Nephron (organoid): ENCODE measurements at regions not wholly inside any gene's neighbourhood (a gene's known extent, or its start where the extent isn't known, plus 50 kb on each side); places are given as distances from the start of the nearest gene placed in this dataset.

Source experiments
- H3K27ac Mint-ChIP-seq, 3 experiments: 2 replicates each; pipeline ENCODE4 v1.8.0; 2020; ENCODE audit warnings: mixed read lengths in 3 of 3, mild to moderate bottlenecking in 2 of 3, moderate library complexity in 1 of 3
- H3K27me3 Mint-ChIP-seq: 2 replicates; pipeline ENCODE4 v1.8.0; 2021; ENCODE audit warnings: low read depth, mild to moderate bottlenecking, moderate library complexity, mixed read lengths
- H3K36me3 Mint-ChIP-seq: 2 replicates; pipeline ENCODE4 v1.8.0; 2020; ENCODE audit warnings: low read depth, mixed read lengths
- H3K4me1 Mint-ChIP-seq: 2 replicates; pipeline ENCODE4 v1.8.0; 2020; ENCODE audit warnings: mixed read lengths
- H3K4me3 Mint-ChIP-seq, 3 experiments: 2 replicates each; pipeline ENCODE4 v1.8.0; 2020; ENCODE audit warnings: mild to moderate bottlenecking in 3 of 3, mixed read lengths in 3 of 3, moderate library complexity in 2 of 3
- H3K9me3 Mint-ChIP-seq: 2 replicates; pipeline ENCODE4 v1.8.0; 2020; ENCODE audit warnings: mixed read lengths
- TF ChIP-seq, protein P1 (sequence below), 3 experiments: fragments of 200-600 bp; sonication (generic); IDR thresholded peaks; one replicate each; pipeline ENCODE4 v1.5.0; 2021; ENCODE audit warnings: antibody characterized with exemption in 3 of 3; ENCODE audit not compliant: unreplicated experiment in 3 of 3

DNA sequence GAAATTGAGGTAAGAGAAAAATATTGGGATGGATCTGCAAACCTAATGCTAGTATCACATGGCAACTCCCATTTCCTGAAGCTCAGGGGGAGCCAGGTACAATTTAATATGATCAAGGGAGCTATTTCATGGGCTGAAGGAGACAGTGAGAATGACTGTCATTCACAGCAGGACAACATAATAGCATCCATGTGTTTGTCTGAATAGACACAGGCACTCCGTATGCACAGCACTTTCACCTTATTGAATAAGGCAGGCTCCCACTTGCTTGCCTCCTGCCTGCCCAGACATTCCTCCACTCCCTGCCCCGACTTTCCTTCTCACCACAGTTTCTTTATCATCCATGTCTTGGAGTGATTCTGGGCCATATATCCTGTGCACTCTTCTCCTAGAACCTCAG is 156.6 kb upstream of the SLC24A5 start:
- Mint-ChIP-seq H3K27me3 (peaks cover 4% of the 10 kb centered on the region), H3K9me3 (no peaks in the 10 kb centered on the region), H3K4me3 (no peak overlapping the region), H3K27ac (no peak overlapping the region), H3K36me3 (no peaks in the 10 kb centered on the region), H3K4me1 (no peaks in the 10 kb centered on the region)
- TF ChIP-seq, protein P1, sequence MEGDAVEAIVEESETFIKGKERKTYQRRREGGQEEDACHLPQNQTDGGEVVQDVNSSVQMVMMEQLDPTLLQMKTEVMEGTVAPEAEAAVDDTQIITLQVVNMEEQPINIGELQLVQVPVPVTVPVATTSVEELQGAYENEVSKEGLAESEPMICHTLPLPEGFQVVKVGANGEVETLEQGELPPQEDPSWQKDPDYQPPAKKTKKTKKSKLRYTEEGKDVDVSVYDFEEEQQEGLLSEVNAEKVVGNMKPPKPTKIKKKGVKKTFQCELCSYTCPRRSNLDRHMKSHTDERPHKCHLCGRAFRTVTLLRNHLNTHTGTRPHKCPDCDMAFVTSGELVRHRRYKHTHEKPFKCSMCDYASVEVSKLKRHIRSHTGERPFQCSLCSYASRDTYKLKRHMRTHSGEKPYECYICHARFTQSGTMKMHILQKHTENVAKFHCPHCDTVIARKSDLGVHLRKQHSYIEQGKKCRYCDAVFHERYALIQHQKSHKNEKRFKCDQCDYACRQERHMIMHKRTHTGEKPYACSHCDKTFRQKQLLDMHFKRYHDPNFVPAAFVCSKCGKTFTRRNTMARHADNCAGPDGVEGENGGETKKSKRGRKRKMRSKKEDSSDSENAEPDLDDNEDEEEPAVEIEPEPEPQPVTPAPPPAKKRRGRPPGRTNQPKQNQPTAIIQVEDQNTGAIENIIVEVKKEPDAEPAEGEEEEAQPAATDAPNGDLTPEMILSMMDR (IDR thresholded peaks at IDR 0.05; ENCODE audit: unreplicated experiment in 3 of 3) = no peak

DNA sequence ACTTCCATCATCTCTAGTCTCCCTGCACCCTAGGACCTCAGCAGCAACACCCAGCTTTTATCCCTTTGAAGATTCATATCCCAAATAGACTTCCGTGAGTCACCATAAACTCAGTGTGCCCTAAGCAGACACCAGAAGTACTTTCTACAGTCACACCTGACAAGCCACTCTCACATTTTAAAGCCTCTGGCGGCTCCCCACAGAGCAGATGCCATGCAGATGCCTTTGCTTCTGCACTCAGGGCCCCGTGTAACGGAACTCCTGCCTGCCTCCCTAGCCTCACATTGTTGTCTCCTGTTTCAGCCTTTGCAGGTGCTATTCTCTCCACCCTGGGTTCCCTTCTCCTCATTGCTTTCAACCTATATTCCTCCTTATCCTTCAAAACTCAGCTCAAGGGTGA is 155.5 kb upstream of the SLC24A5 start:
- TF ChIP-seq, protein P1 (IDR thresholded peaks at IDR 0.05; ENCODE audit: unreplicated experiment in 3 of 3) = no peak
- no peak overlapping the region for H3K4me3 Mint-ChIP-seq
- H3K4me1 Mint-ChIP-seq = no peaks in the 10 kb centered on the region
- peaks cover 4% of the 10 kb centered on the region for H3K27me3 Mint-ChIP-seq
- no peaks in the 10 kb centered on the region for H3K9me3 Mint-ChIP-seq
- no peak overlapping the region for H3K27ac Mint-ChIP-seq
- no peaks in the 10 kb centered on the region for H3K36me3 Mint-ChIP-seq

DNA sequence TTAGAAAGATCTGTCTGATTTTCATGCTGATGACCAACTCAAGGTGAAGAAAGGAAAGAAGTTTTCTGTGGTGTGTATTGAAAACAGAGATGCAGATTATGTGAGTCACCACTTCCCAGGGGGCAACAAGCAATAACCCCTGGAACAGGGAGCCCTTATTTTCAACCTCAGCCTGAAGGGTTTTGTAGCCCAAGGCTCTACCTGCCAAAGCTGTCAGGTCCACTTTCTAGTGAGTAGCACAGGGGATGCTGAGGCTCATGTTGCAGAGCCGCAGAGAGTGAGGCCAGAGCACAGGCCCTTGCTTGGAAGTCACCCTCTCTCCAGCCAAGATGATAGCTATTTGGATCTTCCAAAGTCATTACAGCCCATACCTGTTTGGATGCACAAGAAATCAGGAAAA is 152.2 kb upstream of the SLC24A5 start:
- TF ChIP-seq, protein P1 (IDR thresholded peaks at IDR 0.05; ENCODE audit: unreplicated experiment in 3 of 3) = no peak
- H3K9me3 Mint-ChIP-seq = no peaks in the 10 kb centered on the region
- no peaks in the 10 kb centered on the region for H3K36me3 Mint-ChIP-seq
- peaks cover 4% of the 10 kb centered on the region for H3K27me3 Mint-ChIP-seq
- H3K27ac Mint-ChIP-seq = no peak overlapping the region
- no peaks in the 10 kb centered on the region for H3K4me1 Mint-ChIP-seq
- no peak overlapping the region for H3K4me3 Mint-ChIP-seq

DNA sequence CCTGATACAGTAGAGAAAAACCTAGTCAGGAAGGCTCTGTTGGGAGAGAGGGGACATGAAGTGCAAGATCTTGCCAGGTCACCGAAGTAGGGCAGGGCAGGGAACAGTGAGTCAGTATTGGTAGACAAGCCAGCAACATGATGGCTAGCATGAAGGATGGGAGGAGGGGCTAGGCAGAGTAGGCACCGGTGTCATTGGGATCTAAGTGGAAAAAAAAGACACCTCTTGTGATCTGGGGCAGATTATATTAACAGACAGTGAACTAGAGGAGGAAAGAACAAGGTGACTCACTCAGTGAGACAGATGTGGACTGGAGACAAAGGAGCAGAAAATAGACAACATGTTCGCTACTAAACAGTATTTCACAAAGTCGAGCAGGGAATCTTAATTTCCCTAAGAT is 149.2 kb upstream of the SLC24A5 start:
- Mint-ChIP-seq H3K27me3 (no peaks in the 10 kb centered on the region), H3K4me3 (no peak overlapping the region), H3K36me3 (no peaks in the 10 kb centered on the region), H3K27ac (no peak overlapping the region), H3K9me3 (no peaks in the 10 kb centered on the region), H3K4me1 (no peaks in the 10 kb centered on the region)
- TF ChIP-seq, protein P1 (IDR thresholded peaks at IDR 0.05; ENCODE audit: unreplicated experiment in 3 of 3) = no peak

DNA sequence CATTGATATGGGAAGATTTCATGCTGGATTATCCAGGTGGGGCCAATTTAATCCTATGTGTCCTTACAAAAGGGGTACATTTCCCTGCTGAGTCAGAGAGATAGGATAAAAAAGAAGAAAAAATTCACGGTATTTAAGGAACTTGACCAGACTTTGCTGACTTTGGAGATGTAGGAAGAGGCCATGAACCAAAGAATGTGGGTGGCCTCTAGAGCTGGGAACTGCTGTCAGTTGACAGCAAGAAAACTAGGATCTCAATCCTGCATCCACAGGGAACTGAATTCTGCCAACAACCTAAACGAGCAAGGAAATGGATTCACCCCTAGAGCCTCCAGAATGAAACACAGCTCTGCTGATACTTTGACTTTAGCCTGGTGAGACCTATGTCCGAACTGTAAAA is 148.1 kb upstream of the SLC24A5 start:
- H3K27me3 Mint-ChIP-seq = no peaks in the 10 kb centered on the region
- no peaks in the 10 kb centered on the region for H3K4me1 Mint-ChIP-seq
- no peak overlapping the region for H3K4me3 Mint-ChIP-seq
- H3K36me3 Mint-ChIP-seq = no peaks in the 10 kb centered on the region
- no peaks in the 10 kb centered on the region for H3K9me3 Mint-ChIP-seq
- TF ChIP-seq, protein P1 (IDR thresholded peaks at IDR 0.05; ENCODE audit: unreplicated experiment in 3 of 3) = no peak
- H3K27ac Mint-ChIP-seq = no peak overlapping the region

DNA sequence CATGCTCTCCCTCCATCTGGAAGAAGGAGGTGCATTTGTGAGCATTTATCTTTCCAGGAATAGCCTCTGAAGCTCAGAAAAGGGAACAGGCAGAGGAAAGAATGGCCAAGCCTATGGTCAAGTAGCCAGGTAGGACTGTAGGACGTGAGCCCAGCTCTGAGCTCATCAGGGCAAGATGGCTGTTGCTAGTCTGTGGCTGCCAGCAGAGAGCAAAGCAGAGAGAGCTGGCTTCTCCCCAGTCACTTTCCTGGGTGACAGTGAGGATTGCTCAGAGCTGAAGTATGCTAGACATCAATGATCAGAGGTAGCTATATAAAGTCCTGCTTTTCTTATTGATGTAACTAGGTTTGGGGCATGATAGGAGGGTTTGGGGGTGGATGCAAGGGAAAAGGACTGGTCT is 146.1 kb upstream of the SLC24A5 start:
- no peaks in the 10 kb centered on the region for H3K27me3 Mint-ChIP-seq
- TF ChIP-seq, protein P1 (IDR thresholded peaks at IDR 0.05; ENCODE audit: unreplicated experiment in 3 of 3) = no peak
- H3K9me3 Mint-ChIP-seq = peaks cover 3% of the 10 kb centered on the region
- no peak overlapping the region for H3K4me3 Mint-ChIP-seq
- H3K36me3 Mint-ChIP-seq = no peaks in the 10 kb centered on the region
- no peak overlapping the region for H3K27ac Mint-ChIP-seq
- no peaks in the 10 kb centered on the region for H3K4me1 Mint-ChIP-seq
